GM12873 (cell line): ENCODE measurements at regions not wholly inside any gene's neighbourhood (a gene's known extent, or its start where the extent isn't known, plus 50 kb on each side); places are given as distances from the start of the nearest gene placed in this dataset.

Experiments used
- TF ChIP-seq, protein P1 (sequence below): IDR thresholded peaks from 2 replicates; pipeline ENCODE4 v1.5.1; 2012; ENCODE audit warnings: low read depth, mild to moderate bottlenecking, moderate library complexity, low read length, control low read depth; ENCODE audit not compliant: insufficient read depth; ENCODE audit errors: missing control alignments

DNA sequence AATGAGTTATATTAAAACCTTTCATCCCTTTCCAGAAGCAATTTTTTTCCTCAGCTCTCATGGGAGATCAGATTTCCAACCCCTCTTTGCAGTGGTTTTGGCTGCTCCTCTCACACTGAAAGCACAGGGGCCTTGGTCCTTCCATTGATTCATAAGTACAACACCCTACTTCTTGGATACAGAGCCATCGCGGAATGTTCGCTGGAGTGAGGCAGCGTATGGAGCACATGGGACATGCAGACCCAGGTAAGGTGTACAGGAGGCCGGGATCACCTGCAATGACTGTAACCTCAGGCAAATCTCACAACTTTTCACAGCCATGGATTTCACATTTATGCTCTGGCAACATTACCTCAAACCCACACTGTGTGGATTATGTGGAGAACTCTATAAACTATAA lies 75.2 kb upstream of the HEY2 start:
- TF ChIP-seq, protein P1, sequence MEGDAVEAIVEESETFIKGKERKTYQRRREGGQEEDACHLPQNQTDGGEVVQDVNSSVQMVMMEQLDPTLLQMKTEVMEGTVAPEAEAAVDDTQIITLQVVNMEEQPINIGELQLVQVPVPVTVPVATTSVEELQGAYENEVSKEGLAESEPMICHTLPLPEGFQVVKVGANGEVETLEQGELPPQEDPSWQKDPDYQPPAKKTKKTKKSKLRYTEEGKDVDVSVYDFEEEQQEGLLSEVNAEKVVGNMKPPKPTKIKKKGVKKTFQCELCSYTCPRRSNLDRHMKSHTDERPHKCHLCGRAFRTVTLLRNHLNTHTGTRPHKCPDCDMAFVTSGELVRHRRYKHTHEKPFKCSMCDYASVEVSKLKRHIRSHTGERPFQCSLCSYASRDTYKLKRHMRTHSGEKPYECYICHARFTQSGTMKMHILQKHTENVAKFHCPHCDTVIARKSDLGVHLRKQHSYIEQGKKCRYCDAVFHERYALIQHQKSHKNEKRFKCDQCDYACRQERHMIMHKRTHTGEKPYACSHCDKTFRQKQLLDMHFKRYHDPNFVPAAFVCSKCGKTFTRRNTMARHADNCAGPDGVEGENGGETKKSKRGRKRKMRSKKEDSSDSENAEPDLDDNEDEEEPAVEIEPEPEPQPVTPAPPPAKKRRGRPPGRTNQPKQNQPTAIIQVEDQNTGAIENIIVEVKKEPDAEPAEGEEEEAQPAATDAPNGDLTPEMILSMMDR = no peak

DNA sequence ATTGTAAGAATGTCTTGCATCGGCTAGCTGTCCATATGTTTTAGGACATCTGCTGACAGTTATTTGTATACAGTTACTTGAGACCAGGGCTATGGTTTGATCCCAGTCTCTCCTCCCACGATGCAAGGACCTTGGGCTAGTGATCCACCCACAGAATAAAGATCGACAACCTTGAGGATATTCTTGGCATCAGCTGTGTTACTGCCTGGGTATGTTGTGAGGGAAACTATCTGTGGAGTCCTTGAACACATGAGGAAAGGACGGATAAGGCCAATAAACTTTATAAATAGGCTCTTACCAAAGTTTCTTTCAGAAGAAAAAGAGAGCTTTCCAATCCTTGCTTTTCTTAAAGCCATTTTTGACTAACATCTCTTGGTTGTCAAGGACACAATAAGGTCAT lies 70.8 kb upstream of the HEY2 start:
- TF ChIP-seq, protein P1 = no peak

DNA sequence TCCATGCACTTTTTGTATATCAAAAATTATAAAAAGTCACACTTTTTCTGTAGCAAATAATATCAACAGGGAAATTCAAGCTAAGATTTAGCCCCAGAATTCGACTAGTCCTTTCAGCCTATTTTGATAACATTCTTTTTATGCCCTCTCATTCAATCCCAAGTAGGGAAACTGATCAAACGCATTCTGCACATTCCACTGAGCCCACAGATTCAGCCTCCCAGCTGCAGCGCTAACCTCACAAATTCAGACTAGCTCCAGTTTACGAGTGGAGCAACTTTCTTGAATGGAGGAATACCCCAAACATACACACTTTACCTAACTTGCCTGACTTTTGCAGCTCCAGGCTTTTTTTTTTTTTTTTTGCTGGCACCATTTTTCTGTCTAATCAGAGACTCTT lies 70.3 kb upstream of the HEY2 start:
- TF ChIP-seq, protein P1 = no peak

DNA sequence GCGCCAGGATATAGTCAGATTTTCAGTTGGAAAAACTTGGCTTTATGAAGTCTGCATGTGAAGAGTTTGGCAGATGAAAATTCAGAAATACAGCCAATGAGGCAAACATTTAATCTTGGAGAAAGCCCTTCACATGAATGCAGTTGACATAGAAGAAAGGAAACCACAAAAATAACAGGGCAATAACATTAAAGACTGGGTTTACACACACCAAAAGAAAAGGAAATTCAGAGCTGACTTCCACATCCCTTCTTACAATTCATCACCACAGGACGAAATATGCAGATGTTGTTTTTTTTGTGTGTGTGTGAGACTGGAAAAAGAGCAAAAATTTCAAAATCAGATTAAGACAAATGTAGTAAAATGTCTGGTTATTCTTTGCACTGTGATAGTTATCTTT lies 69.8 kb upstream of the HEY2 start:
- TF ChIP-seq, protein P1 = no peak

DNA sequence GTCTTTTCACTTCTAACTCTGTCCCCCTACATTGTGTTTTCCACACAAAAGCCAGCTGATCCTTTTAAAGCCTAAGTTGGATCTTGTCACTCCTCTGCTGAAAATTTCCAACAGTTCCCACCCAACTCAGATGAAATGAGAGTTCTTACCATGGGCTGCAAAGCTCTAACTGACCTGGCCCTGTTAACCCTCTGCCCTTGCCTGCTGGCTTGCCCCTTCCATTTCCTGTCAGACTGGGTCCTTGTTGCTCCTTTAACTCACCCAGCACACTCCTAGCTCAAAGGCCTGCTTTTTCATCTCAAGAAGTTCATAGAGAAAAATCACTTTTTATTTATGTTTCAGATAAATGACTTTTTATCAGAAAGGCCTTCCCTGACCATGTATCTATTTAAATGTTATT lies 66.5 kb upstream of the HEY2 start:
- TF ChIP-seq, protein P1 = no peak

DNA sequence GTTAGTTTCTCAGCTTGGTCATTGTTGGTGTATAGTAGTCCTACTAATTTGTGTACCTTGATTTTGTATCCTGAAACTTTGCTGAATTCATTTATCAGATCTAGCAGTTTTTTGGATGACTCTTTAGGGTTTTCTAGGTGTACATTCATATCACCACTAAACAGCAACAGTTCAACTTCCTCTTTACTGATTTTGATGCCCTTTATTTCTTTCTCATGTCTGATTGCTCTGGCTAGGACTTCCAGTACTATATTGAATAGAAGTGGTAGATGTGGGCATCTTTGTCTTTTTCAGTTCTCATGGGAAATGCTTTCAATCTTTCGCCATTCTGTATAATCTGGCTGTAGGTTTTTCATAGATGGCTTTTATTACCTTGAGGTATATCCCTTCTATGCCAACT lies 61.3 kb upstream of the HEY2 start:
- TF ChIP-seq, protein P1 = no peak

DNA sequence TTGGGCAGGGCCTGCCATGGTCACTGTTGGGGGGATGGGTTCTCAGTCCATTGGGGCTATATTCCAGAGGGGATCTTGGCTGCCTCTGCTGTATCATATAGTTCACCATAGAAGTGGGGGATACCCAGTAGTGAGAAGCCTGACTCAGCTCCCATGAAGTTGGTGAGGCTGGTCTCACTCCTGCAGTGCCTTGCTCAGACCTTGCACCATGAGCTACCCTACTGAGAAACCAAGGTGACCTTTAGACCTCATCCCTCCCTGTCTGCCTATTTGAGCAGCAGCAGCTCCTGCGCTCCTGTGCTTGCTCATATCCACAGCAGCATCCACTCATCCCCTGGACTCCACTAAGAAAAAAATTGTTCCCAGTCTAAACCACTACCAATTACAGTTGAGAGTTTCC lies 56.0 kb upstream of the HEY2 start:
- TF ChIP-seq, protein P1 = no peak
